ENCODE measurements at regions not wholly inside any gene's neighbourhood (a gene's known extent, or its start where the extent isn't known, plus 50 kb on each side); places are given as distances from the start of the nearest gene placed in this dataset.

- Histone ChIP-seq H2AFZ (ENCODE audit: low read length) (no peak overlapping the region), H3K4me1 (ENCODE audit: insufficient read depth, low read length, poor library complexity, severe bottlenecking) (no peaks in the 10 kb centered on the region), H3F3A (ENCODE audit: low read depth) (no peaks in the 10 kb centered on the region), H3K79me2 (ENCODE audit: insufficient read depth, low read length) (no peaks in the 10 kb centered on the region), H4K20me1 (ENCODE audit: insufficient read depth, low read length, poor library complexity, severe bottlenecking) (no peaks in the 10 kb centered on the region), H3K4me3 (ENCODE audit: low read length, poor library complexity, severe bottlenecking) (no peak overlapping the region), H3K36me3 (ENCODE audit: insufficient read depth, low read length) (no peaks in the 10 kb centered on the region), H3K9me2 (replicated peaks; ENCODE audit: low read depth, low read length) (no peaks in the 10 kb centered on the region), H3K9me3 (ENCODE audit: insufficient read depth, low read depth, low read length) (no peaks in the 10 kb centered on the region), H3K27me3 (ENCODE audit: insufficient read depth, low read length, poor library complexity, severe bottlenecking) (no peaks in the 10 kb centered on the region), H3K9ac (ENCODE audit: low read depth, low read length, poor library complexity, severe bottlenecking) (no peak overlapping the region), H3K4me2 (ENCODE audit: low read depth, low read length, poor library complexity, severe bottlenecking) (no peak overlapping the region)
- no peak for TF ChIP-seq CTCF (conservative IDR thresholded peaks at IDR 0.05; ENCODE audit: low read length)
- TF ChIP-seq EZH2phosphoT487 (IDR thresholded peaks at IDR 0.05; ENCODE audit: borderline replicate concordance), result no peak
Observed at GRCh38 chr12:16863742-16864141, 257.8 kb upstream of the LMO3 start.

- no peaks in the 10 kb centered on the region for H3K79me2 ChIP-seq (ENCODE audit: insufficient read depth, low read length)
- H3K27me3 ChIP-seq (ENCODE audit: insufficient read depth, low read length, poor library complexity, severe bottlenecking), result no peaks in the 10 kb centered on the region
- no peak overlapping the region for H3K4me2 ChIP-seq (ENCODE audit: low read depth, low read length, poor library complexity, severe bottlenecking)
- H3K4me3 ChIP-seq (ENCODE audit: low read length, poor library complexity, severe bottlenecking), result no peak overlapping the region
- no peak for TF ChIP-seq CTCF (conservative IDR thresholded peaks at IDR 0.05; ENCODE audit: low read length)
- no peak for TF ChIP-seq EZH2phosphoT487 (IDR thresholded peaks at IDR 0.05; ENCODE audit: borderline replicate concordance)
- H3K36me3 ChIP-seq (ENCODE audit: insufficient read depth, low read length), result no peaks in the 10 kb centered on the region
- H3K9me3 ChIP-seq (ENCODE audit: insufficient read depth, low read depth, low read length), result no peaks in the 10 kb centered on the region
- no peak overlapping the region for H2AFZ ChIP-seq (ENCODE audit: low read length)
- H4K20me1 ChIP-seq (ENCODE audit: insufficient read depth, low read length, poor library complexity, severe bottlenecking), result no peaks in the 10 kb centered on the region
- H3F3A ChIP-seq (ENCODE audit: low read depth), result no peaks in the 10 kb centered on the region
- H3K9me2 ChIP-seq (replicated peaks; ENCODE audit: low read depth, low read length), result no peaks in the 10 kb centered on the region
- H3K4me1 ChIP-seq (ENCODE audit: insufficient read depth, low read length, poor library complexity, severe bottlenecking), result no peaks in the 10 kb centered on the region
- H3K9ac ChIP-seq (ENCODE audit: low read depth, low read length, poor library complexity, severe bottlenecking), result no peak overlapping the region
Observed at GRCh38 chr12:16857456-16857923, 251.5 kb upstream of the LMO3 start.

GRCh38 chr12:16854465-16854864 lies 248.5 kb upstream of the LMO3 start:
- Histone ChIP-seq H3K9ac (ENCODE audit: low read depth, low read length, poor library complexity, severe bottlenecking) (no peak overlapping the region), H4K20me1 (ENCODE audit: insufficient read depth, low read length, poor library complexity, severe bottlenecking) (no peaks in the 10 kb centered on the region), H3K36me3 (ENCODE audit: insufficient read depth, low read length) (no peaks in the 10 kb centered on the region), H3F3A (ENCODE audit: low read depth) (no peaks in the 10 kb centered on the region), H3K79me2 (ENCODE audit: insufficient read depth, low read length) (no peaks in the 10 kb centered on the region), H3K4me3 (ENCODE audit: low read length, poor library complexity, severe bottlenecking) (no peak overlapping the region), H3K9me3 (ENCODE audit: insufficient read depth, low read depth, low read length) (no peaks in the 10 kb centered on the region), H2AFZ (ENCODE audit: low read length) (no peak overlapping the region), H3K4me2 (ENCODE audit: low read depth, low read length, poor library complexity, severe bottlenecking) (no peak overlapping the region), H3K9me2 (replicated peaks; ENCODE audit: low read depth, low read length) (no peaks in the 10 kb centered on the region), H3K27me3 (ENCODE audit: insufficient read depth, low read length, poor library complexity, severe bottlenecking) (no peaks in the 10 kb centered on the region), H3K4me1 (ENCODE audit: insufficient read depth, low read length, poor library complexity, severe bottlenecking) (no peaks in the 10 kb centered on the region)
- TF ChIP-seq CTCF (conservative IDR thresholded peaks at IDR 0.05; ENCODE audit: low read length), result no peak
- TF ChIP-seq EZH2phosphoT487 (IDR thresholded peaks at IDR 0.05; ENCODE audit: borderline replicate concordance), result no peak
